ENCODE measurements at regions not wholly inside any gene's neighbourhood (a gene's known extent, or its start where the extent isn't known, plus 50 kb on each side); places are given as distances from the start of the nearest gene placed in this dataset.
A peak's percentile ranks its signal among the peaks of the same experiment; 100 is the strongest.

GRCh38 chr5:8188874-8189565 lies 320.1 kb downstream of the MTRR start:
- peak in 1 of 2 experiments; percentile 77 for DNase-seq (ENCODE audit: low read depth in 1 of 2, low spot score in 1 of 2)

GRCh38 chr5:8192840-8193239 lies 323.9 kb downstream of the MTRR start:
- TF ChIP-seq JUND (IDR thresholded peaks at IDR 0.05; ENCODE audit: low read depth), result no peak
- DNase-seq (ENCODE audit: low read depth in 1 of 2, low spot score in 1 of 2), result no peak
- in situ Hi-C loops (cut with HindIII; ENCODE audit: low pct_unique_long_range_greater_than_20kb, low sequenced_read_pairs), result no loop called here

More at GRCh38 chr5:8188874-8189565, 320.1 kb downstream of the MTRR start:
- no peak for TF ChIP-seq JUND (IDR thresholded peaks at IDR 0.05; ENCODE audit: low read depth)
- in situ Hi-C loops (cut with HindIII; ENCODE audit: low pct_unique_long_range_greater_than_20kb, low sequenced_read_pairs), result no loop called here

GRCh38 chr5:8196061-8196460 lies 327.1 kb downstream of the MTRR start:
- no peak for DNase-seq (ENCODE audit: low read depth in 1 of 2, low spot score in 1 of 2)
- in situ Hi-C loops (cut with HindIII; ENCODE audit: low pct_unique_long_range_greater_than_20kb, low sequenced_read_pairs), result no loop called here
- no peak for TF ChIP-seq JUND (IDR thresholded peaks at IDR 0.05; ENCODE audit: low read depth)

DNA sequence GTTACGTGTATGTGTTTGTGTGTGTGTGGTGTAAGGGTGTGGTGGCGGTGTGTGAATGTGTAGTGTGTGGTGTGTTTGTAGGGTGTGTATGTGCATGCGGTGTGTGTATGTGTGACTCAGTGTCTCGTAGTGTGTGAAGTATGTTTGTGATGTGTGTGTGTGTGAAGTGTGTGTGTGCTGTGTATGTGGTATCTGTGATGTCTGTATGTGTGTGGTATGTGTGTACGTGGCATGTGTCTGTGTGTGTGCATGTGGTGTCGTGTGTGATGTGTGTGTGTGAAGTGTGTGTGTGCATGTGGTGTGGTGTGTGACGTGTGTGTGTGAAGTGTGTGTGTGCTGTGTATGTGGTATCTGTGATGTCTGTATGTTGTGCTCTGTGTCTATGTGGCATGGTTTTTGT lies 339.4 kb downstream of the MTRR start:
- DNase-seq (ENCODE audit: low read depth in 1 of 2, low spot score in 1 of 2), result no peak
- in situ Hi-C loops (cut with HindIII; ENCODE audit: low pct_unique_long_range_greater_than_20kb, low sequenced_read_pairs), result no loop called here
- TF ChIP-seq JUND (IDR thresholded peaks at IDR 0.05; ENCODE audit: low read depth), result no peak

DNA sequence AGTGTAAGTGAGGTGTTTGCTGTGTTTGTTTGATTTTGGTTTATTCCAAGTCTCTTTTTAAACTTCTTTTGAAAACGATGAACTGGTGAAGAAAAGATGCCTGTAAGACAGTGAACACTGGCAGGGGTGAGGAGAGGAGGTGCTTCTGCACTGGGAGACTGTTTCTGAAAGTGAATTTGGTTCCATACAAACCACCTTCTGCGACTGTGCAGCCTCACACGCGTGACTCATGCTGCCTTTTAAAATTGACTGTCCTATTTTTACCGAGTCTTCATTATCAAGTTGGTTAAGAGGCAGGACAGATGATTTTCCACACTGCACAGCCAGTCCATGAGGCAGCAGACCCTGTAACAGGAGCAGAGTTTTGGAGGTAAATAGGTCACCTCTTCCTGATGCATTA lies 340.6 kb downstream of the MTRR start:
- in situ Hi-C loops (cut with HindIII; ENCODE audit: low pct_unique_long_range_greater_than_20kb, low sequenced_read_pairs), result no loop called here
- no peak for TF ChIP-seq JUND (IDR thresholded peaks at IDR 0.05; ENCODE audit: low read depth)
- DNase-seq (ENCODE audit: low read depth in 1 of 2, low spot score in 1 of 2), result no peak

GRCh38 chr5:8213701-8214240 lies 344.8 kb downstream of the MTRR start:
- in situ Hi-C loops (cut with HindIII; ENCODE audit: low pct_unique_long_range_greater_than_20kb, low sequenced_read_pairs), result no loop called here
- TF ChIP-seq JUND (IDR thresholded peaks at IDR 0.05; ENCODE audit: low read depth), result no peak
- no peak for DNase-seq (ENCODE audit: low read depth in 1 of 2, low spot score in 1 of 2)

- DNase-seq (ENCODE audit: low read depth in 1 of 2, low spot score in 1 of 2), result no peak
- in situ Hi-C loops (cut with HindIII; ENCODE audit: low pct_unique_long_range_greater_than_20kb, low sequenced_read_pairs), result no loop called here
- no peak for TF ChIP-seq JUND (IDR thresholded peaks at IDR 0.05; ENCODE audit: low read depth)
These were observed 348.0 kb downstream of the MTRR start for GRCh38 chr5:8216921-8217320.

GRCh38 chr5:8226148-8226547 lies 357.2 kb downstream of the MTRR start:
- TF ChIP-seq JUND (IDR thresholded peaks at IDR 0.05; ENCODE audit: low read depth), result no peak

GRCh38 chr5:8227112-8227511 lies 358.2 kb downstream of the MTRR start:
- no peak for DNase-seq (ENCODE audit: low read depth in 1 of 2, low spot score in 1 of 2)
- in situ Hi-C loops (cut with HindIII; ENCODE audit: low pct_unique_long_range_greater_than_20kb, low sequenced_read_pairs), result no loop called here
- no peak for TF ChIP-seq JUND (IDR thresholded peaks at IDR 0.05; ENCODE audit: low read depth)

More at GRCh38 chr5:8226148-8226547, 357.2 kb downstream of the MTRR start:
- DNase-seq (ENCODE audit: low read depth in 1 of 2, low spot score in 1 of 2), result no peak
- in situ Hi-C loops (cut with HindIII; ENCODE audit: low pct_unique_long_range_greater_than_20kb, low sequenced_read_pairs), result no loop called here

- DNase-seq (ENCODE audit: low read depth in 1 of 2, low spot score in 1 of 2), result no peak
- TF ChIP-seq JUND (IDR thresholded peaks at IDR 0.05; ENCODE audit: low read depth), result no peak
- in situ Hi-C loops (cut with HindIII; ENCODE audit: low pct_unique_long_range_greater_than_20kb, low sequenced_read_pairs), result no loop called here
These were observed 360.6 kb downstream of the MTRR start for GRCh38 chr5:8229551-8229950.

DNA sequence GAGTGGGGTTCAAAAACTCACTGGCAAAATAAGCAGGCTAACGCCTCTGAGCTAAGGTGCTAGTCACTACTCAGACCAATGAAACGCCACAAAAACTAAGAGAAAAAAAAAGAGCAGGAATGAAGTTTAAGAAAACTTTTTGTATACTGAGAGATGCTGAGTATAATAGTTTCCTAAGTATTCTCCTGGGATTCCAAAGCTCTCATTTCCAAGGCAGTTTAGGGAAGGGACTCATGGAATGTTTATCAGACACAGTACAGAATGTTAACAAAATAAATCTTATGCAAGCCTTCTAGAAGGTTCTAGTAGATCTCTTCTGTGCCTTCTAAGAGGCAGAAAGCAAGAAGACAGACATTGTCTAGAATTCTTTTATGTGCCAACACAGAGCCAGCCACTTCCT lies 361.9 kb downstream of the MTRR start:
- DNase-seq (ENCODE audit: low read depth in 1 of 2, low spot score in 1 of 2), result no peak
- TF ChIP-seq JUND (IDR thresholded peaks at IDR 0.05; ENCODE audit: low read depth), result no peak
- in situ Hi-C loops (cut with HindIII; ENCODE audit: low pct_unique_long_range_greater_than_20kb, low sequenced_read_pairs), result no loop called here

DNA sequence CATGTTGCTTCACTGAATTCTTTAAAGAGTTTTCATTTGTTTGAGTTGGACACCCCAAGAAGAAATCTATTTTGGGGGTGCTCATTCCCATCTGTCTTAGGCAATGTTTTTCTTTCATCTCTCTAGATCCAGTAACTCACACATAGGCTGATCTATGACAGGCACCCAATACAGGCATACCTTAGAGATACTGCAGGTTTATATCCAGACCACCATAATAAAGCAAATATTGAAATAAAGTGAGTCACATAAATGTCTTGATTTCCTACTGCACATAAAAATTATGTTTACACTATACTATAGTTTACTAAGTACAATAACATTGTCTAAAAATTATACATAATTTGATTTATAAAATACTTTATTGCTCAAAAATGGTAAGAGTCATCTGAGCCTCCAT lies 364.5 kb downstream of the MTRR start:
- TF ChIP-seq JUND (IDR thresholded peaks at IDR 0.05; ENCODE audit: low read depth), result no peak
- in situ Hi-C loops (cut with HindIII; ENCODE audit: low pct_unique_long_range_greater_than_20kb, low sequenced_read_pairs), result no loop called here
- DNase-seq (ENCODE audit: low read depth in 1 of 2, low spot score in 1 of 2), result no peak

DNA sequence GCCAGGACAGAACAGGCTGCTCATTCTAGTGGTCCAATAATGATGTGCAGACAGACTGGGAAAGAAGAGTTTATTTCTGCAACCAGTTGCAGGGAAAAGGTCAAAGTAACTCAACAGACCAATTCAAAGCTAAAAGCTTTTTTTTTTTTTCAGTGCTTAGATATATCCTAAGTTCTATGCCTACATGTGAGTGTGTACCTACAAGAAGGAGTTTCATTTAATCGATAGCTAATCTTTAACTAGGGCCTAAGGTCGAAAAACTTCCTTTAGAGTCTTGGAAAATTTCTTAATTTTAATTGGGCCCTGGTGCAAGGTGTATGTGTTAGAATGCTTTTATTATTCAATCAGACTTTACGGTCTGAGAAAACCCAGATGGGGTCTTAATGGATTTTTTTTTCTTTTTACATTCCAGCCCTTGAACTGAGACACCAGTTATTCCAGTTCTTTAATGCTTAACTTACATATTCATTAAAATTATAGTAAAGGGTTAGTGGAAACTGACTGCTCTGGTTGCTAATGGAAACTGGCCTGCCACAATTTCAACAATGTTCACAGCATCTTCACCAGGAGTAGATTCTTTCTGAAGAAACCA lies 365.3 kb downstream of the MTRR start:
- in situ Hi-C loops (cut with HindIII; ENCODE audit: low pct_unique_long_range_greater_than_20kb, low sequenced_read_pairs), result no loop called here
- DNase-seq (ENCODE audit: low read depth in 1 of 2, low spot score in 1 of 2), result no peak
- no peak for TF ChIP-seq JUND (IDR thresholded peaks at IDR 0.05; ENCODE audit: low read depth)
